HCT116 (cell line): ENCODE measurements at regions not wholly inside any gene's neighbourhood (a gene's known extent, or its start where the extent isn't known, plus 50 kb on each side); places are given as distances from the start of the nearest gene placed in this dataset.

ENCODE experiments used
- ATAC-seq: fragments of 200-7000 bp; cut with Tn5 transposase; 2 replicates; pipeline ENCODE4 v1.9.1; 2020; ENCODE audit warnings: mild to moderate bottlenecking, moderate library complexity
- BruUV-seq: library from RNA; stranded (reverse); fragments of 400-500 nt; replicated peaks from 2 replicates; lab custom pipeline; 2021; lab: Mats Ljungman, UMichigan
- CTCF ChIA-PET: fragments of 300-600 bp; sonication (Branson Sonifier 250); formaldehyde crosslinking; loops from one replicate; lab custom pipeline; 2021; ENCODE audit warnings: antibody characterized with exemption; lab: Charles Lee
- POLR2A ChIA-PET: fragments of 300-600, 350-600 bp; sonication (Branson Sonifier 250); formaldehyde crosslinking; loops from one replicate; lab custom pipeline; 2021; ENCODE audit warnings: antibody characterized with exemption; lab: Charles Lee
- RAD21 ChIA-PET, 2 experiments: fragments of 300-600 bp; sonication (Branson Sonifier 250); formaldehyde crosslinking; loops; one replicate each; lab custom pipeline; 2023; ENCODE audit warnings: low total read pairs in 2 of 2; ENCODE audit not compliant: uncharacterized antibody in 2 of 2, unreplicated experiment in 2 of 2, low non-redundant PET in 1 of 2; lab: Charles Lee
- DNase-seq: peaks from one replicate; pipeline ENCODE4 v3.0.0-alpha.2; 2010; ENCODE audit warnings: low read depth, low spot score
- H2AFZ ChIP-seq: fragments of 200-600 bp; shearing (Covaris generic), sonication (generic); 2 replicates; pipeline ENCODE4 v1.6.1; 2017; ENCODE audit warnings: low read depth, mixed run types, mixed read lengths, antibody characterized with exemption, low read length; ENCODE audit not compliant: poor library complexity, severe bottlenecking
- H3K27ac ChIP-seq: 2 replicates; pipeline ENCODE4 v1.5.1; 2012; ENCODE audit warnings: low read depth, low read length
- H3K27me3 ChIP-seq: fragments of 200-600 bp; sonication (generic); 2 replicates; pipeline ENCODE4 v1.6.1; 2016; ENCODE audit warnings: mixed run types, low read length, mixed read lengths; ENCODE audit not compliant: insufficient read depth
- H3K36me3 ChIP-seq, 2 experiments: fragments of 200-500 bp in 1 of 2; fragments of 200-600 bp in 1 of 2; sonication (Bioruptor generic) in 1 of 2; sonication (generic) in 1 of 2; 2 replicates each; pipeline versions ENCODE4 v1.5.1 to v1.6.1; 2014 to 2016; ENCODE audit warnings: low read length in 2 of 2, inconsistent platforms in 1 of 2, mixed read lengths in 1 of 2, mixed run types in 1 of 2; ENCODE audit not compliant: insufficient read depth in 2 of 2, control insufficient read depth in 1 of 2
- H3K4me1 ChIP-seq, 2 experiments: fragments of 200-600 bp in 1 of 2; sonication (generic) in 1 of 2; 2 replicates each; pipeline versions ENCODE4 v1.5.1 to v1.6.1; 2012 to 2017; ENCODE audit warnings: low read length in 2 of 2, inconsistent platforms in 1 of 2, mild to moderate bottlenecking in 1 of 2, mixed read lengths in 1 of 2, mixed run types in 1 of 2, moderate library complexity in 1 of 2; ENCODE audit not compliant: insufficient read depth in 2 of 2, control insufficient read depth in 1 of 2
- H3K4me2 ChIP-seq: fragments of 200-600 bp; sonication (generic); 2 replicates; pipeline ENCODE4 v1.6.1; 2017; ENCODE audit warnings: mixed run types, low read length, mixed read lengths
- H3K4me3 ChIP-seq, 2 experiments: fragments of 200-600 bp in 1 of 2; sonication (generic) in 1 of 2; replicated peaks in 1 of 2; 2 replicates each; pipeline ENCODE4 v1.5.1; 2011 to 2016; ENCODE audit warnings: low read length in 2 of 2, control low read depth in 1 of 2, low read depth in 1 of 2, mild to moderate bottlenecking in 1 of 2, mixed read lengths in 1 of 2, mixed run types in 1 of 2
- H3K79me2 ChIP-seq: fragments of 200-600 bp; sonication (generic); 2 replicates; pipeline ENCODE4 v1.6.1; 2017; ENCODE audit warnings: mild to moderate bottlenecking, mixed run types, low read length, moderate library complexity, mixed read lengths; ENCODE audit not compliant: insufficient read depth
- H3K9ac ChIP-seq: fragments of 200-600 bp; sonication (generic); 2 replicates; pipeline ENCODE4 v1.6.1; 2016; ENCODE audit warnings: low read length, mixed read lengths
- H3K9me2 ChIP-seq: fragments of 200-600 bp; sonication (generic), shearing (Covaris generic); 2 replicates; pipeline ENCODE4 v1.6.1; 2017; ENCODE audit warnings: mixed run types, mild to moderate bottlenecking, moderate library complexity; ENCODE audit not compliant: insufficient read depth
- H3K9me3 ChIP-seq, 2 experiments: fragments of 200-500 bp in 1 of 2; fragments of 200-600 bp in 1 of 2; sonication (Bioruptor generic) in 1 of 2; sonication (generic) in 1 of 2; 2 replicates each; pipeline ENCODE4 v1.6.1; 2014 to 2017; ENCODE audit warnings: low read length in 2 of 2, mixed read lengths in 2 of 2, inconsistent platforms in 1 of 2, low read depth in 1 of 2, mild to moderate bottlenecking in 1 of 2, mixed run types in 1 of 2, moderate library complexity in 1 of 2; ENCODE audit not compliant: control insufficient read depth in 1 of 2, insufficient read depth in 1 of 2
- H4K20me1 ChIP-seq: fragments of 200-600 bp; sonication (generic), shearing (Covaris generic); 2 replicates; pipeline ENCODE4 v1.6.1; 2017; ENCODE audit warnings: mixed run types, mild to moderate bottlenecking, moderate library complexity; ENCODE audit not compliant: insufficient read depth
- CEBPB ChIP-seq: IDR thresholded peaks from 2 replicates; pipeline ENCODE4 v1.6.1; 2012; ENCODE audit warnings: low read depth
- ELF1 ChIP-seq: IDR thresholded peaks from 2 replicates; pipeline ENCODE4 v1.6.1; 2012; ENCODE audit warnings: low read depth, borderline replicate concordance
- EZH2 ChIP-seq: fragments of 200-600 bp; sonication (generic); IDR thresholded peaks from 2 replicates; pipeline ENCODE4 v1.6.1; 2017; ENCODE audit warnings: antibody characterized with exemption, mixed run types
- EZH2phosphoT487 ChIP-seq: fragments of 200-600 bp; IDR thresholded peaks from 2 replicates; pipeline ENCODE4 v1.6.1; 2018; ENCODE audit warnings: antibody characterized with exemption, borderline replicate concordance
- FOSL1 ChIP-seq: IDR thresholded peaks from 2 replicates; pipeline ENCODE4 v1.6.1; 2012; ENCODE audit warnings: low read depth
- JUND ChIP-seq: IDR thresholded peaks from 2 replicates; pipeline ENCODE4 v1.6.1; 2012
- SIN3A ChIP-seq: IDR thresholded peaks from 2 replicates; pipeline ENCODE4 v1.6.1; 2012; ENCODE audit warnings: low read depth
- SP1 ChIP-seq: IDR thresholded peaks from 2 replicates; pipeline ENCODE4 v1.6.1; 2012; ENCODE audit warnings: low read depth
- SRF ChIP-seq: IDR thresholded peaks from 2 replicates; pipeline ENCODE4 v1.6.1; 2012; ENCODE audit warnings: low read depth
- YY1 ChIP-seq: IDR thresholded peaks from 2 replicates; pipeline ENCODE4 v1.6.1; 2011; ENCODE audit warnings: low read length, low read depth, moderate library complexity, mild to moderate bottlenecking; ENCODE audit not compliant: insufficient replicate concordance; ENCODE audit errors: extremely low read depth
- ZFX ChIP-seq: fragments of 450-650 bp; IDR thresholded peaks from 2 replicates; pipeline ENCODE4 v1.6.1; 2017
- ZNF274 ChIP-seq: fragments of 200-500 bp; sonication (Bioruptor generic); IDR thresholded peaks from 2 replicates; pipeline ENCODE4 v1.6.1; 2014; ENCODE audit warnings: mild to moderate bottlenecking, low read depth, low read length, inconsistent platforms
- intact Hi-C: fragments of 100-400 bp; cut with micrococcal nuclease; formaldehyde crosslinking; loops from 2 replicates; pipeline ENCODE4 v1.10.0; 2022
- TF ChIP-seq, protein P1 (sequence below): IDR thresholded peaks from 2 replicates; pipeline ENCODE4 v1.6.1; 2012
- TF ChIP-seq, protein P2 (sequence below): IDR thresholded peaks from 2 replicates; pipeline ENCODE4 v1.6.1; 2011; ENCODE audit warnings: mild to moderate bottlenecking, low read length, moderate library complexity; ENCODE audit not compliant: insufficient replicate concordance; ENCODE audit errors: extremely low read depth
- TF ChIP-seq, protein P3 (sequence below), 3 experiments: fragments of 200-600 bp in 1 of 3; sonication (generic) in 1 of 3; IDR thresholded peaks in 2 of 3; conservative IDR thresholded peaks in 1 of 3; 2 replicates each; pipeline ENCODE4 v1.5.1; 2012 to 2017; ENCODE audit warnings: low read depth in 2 of 3, low read length in 2 of 3, antibody characterized with exemption in 1 of 3, borderline replicate concordance in 1 of 3, control low read depth in 1 of 3, mild to moderate bottlenecking in 1 of 3, mixed read lengths in 1 of 3, mixed run types in 1 of 3, moderate library complexity in 1 of 3; ENCODE audit not compliant: insufficient read depth in 1 of 3

DNA sequence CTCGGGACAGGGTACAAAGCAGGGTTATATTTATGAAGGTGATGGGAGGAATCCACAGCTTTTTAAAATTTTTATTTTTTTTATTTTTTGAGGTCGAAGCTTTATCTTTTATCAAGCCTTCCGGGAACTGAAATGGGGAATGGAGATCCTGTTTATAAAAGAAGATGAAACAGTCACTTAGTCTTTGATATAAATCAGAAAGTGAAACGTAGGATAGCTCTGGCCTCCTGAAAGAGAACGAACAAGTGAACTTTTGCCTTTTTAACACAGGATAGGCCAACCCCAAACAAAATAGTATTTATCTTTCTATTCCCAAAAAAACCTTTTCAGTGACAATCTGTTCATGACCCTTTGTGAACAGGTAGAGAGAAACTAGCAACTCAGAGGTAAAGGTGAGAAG lies 634.0 kb upstream of the LMCD1 start:
- no TSS peak for BruUV-seq
- no peak overlapping the region for H3K4me3 ChIP-seq
- no peaks in the 10 kb centered on the region for H3K9me2 ChIP-seq
- TF ChIP-seq EZH2phosphoT487 (no peak), SRF (no peak), EZH2 (no peak), FOSL1 (no peak), ELF1 (no peak), SIN3A (no peak), JUND (no peak), YY1 (no peak), SP1 (no peak), CEBPB (no peak), ZFX (no peak), ZNF274 (no peak)
- TF ChIP-seq, protein P1, sequence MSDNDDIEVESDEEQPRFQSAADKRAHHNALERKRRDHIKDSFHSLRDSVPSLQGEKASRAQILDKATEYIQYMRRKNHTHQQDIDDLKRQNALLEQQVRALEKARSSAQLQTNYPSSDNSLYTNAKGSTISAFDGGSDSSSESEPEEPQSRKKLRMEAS: no peak
- no peaks in the 10 kb centered on the region for H4K20me1 ChIP-seq
- H3K27ac ChIP-seq: no peak overlapping the region
- no peaks in the 10 kb centered on the region for H3K27me3 ChIP-seq
- no peak overlapping the region for H3K4me2 ChIP-seq
- no peak overlapping the region for H2AFZ ChIP-seq
- DNase-seq (no peak), ATAC-seq (no peak)
- H3K36me3 ChIP-seq: no peaks in the 10 kb centered on the region
- POLR2A ChIA-PET: no interaction called here
- no peaks in the 10 kb centered on the region for H3K9me3 ChIP-seq
- H3K4me1 ChIP-seq: peaks cover under 1 to 3% of the 10 kb centered on the region in 2 experiments; a peak in 2 of 4 replicates
- H3K79me2 ChIP-seq: no peaks in the 10 kb centered on the region
- intact Hi-C loops: no loop called here
- no peak overlapping the region for H3K9ac ChIP-seq
- RAD21 ChIA-PET: no interaction called here
- CTCF ChIA-PET: no interaction called here

DNA sequence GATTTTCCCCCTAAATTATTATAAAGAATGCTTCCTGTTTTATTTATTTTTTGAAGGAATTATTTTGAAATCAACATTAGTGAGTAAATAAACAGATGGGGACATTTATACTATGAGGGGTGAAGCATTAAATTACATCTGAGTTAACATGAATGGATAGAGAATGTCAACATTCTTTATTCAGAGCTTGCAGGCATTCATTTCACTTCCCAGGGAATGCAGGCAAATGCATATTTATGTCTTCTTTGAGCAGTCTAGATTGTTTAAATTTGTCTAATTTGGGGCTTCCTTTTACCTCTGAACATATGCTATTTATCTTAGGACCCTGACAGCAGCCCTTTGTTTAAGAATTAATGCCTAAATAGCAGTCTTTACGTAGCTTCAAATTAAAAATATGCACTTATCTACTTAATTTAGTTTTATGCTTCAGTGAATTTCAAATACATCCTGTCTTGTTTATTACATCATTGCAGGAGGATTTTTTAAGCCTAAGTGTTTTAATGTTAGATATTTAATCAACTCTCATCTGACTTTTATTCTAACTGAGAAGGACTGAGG lies 630.5 kb upstream of the LMCD1 start:
- ChIA-PET RAD21 (no interaction called here), POLR2A (no interaction called here), CTCF (no interaction called here)
- Histone ChIP-seq H3K36me3 (no peaks in the 10 kb centered on the region), H3K27me3 (no peaks in the 10 kb centered on the region), H3K9me2 (no peaks in the 10 kb centered on the region), H3K4me1 (peaks cover 31 to 38% of the 10 kb centered on the region in 2 experiments), H3K4me3 (no peak overlapping the region), H3K9ac (no peak overlapping the region), H4K20me1 (no peaks in the 10 kb centered on the region), H2AFZ (no peak overlapping the region), H3K79me2 (no peaks in the 10 kb centered on the region), H3K9me3 (no peaks in the 10 kb centered on the region), H3K27ac (no peak overlapping the region), H3K4me2 (no peak overlapping the region)
- DNase-seq: no peak
- no peak for ATAC-seq
- BruUV-seq: no TSS peak
- intact Hi-C loops: no loop called here
- no peak for TF ChIP-seq SP1
- TF ChIP-seq JUND: no peak
- no peak for TF ChIP-seq ZNF274
- TF ChIP-seq ELF1: no peak
- TF ChIP-seq CEBPB: no peak
- no peak for TF ChIP-seq FOSL1
- TF ChIP-seq, protein P2, sequence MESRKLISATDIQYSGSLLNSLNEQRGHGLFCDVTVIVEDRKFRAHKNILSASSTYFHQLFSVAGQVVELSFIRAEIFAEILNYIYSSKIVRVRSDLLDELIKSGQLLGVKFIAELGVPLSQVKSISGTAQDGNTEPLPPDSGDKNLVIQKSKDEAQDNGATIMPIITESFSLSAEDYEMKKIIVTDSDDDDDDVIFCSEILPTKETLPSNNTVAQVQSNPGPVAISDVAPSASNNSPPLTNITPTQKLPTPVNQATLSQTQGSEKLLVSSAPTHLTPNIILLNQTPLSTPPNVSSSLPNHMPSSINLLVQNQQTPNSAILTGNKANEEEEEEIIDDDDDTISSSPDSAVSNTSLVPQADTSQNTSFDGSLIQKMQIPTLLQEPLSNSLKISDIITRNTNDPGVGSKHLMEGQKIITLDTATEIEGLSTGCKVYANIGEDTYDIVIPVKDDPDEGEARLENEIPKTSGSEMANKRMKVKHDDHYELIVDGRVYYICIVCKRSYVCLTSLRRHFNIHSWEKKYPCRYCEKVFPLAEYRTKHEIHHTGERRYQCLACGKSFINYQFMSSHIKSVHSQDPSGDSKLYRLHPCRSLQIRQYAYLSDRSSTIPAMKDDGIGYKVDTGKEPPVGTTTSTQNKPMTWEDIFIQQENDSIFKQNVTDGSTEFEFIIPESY: no peak
- TF ChIP-seq, protein P3, sequence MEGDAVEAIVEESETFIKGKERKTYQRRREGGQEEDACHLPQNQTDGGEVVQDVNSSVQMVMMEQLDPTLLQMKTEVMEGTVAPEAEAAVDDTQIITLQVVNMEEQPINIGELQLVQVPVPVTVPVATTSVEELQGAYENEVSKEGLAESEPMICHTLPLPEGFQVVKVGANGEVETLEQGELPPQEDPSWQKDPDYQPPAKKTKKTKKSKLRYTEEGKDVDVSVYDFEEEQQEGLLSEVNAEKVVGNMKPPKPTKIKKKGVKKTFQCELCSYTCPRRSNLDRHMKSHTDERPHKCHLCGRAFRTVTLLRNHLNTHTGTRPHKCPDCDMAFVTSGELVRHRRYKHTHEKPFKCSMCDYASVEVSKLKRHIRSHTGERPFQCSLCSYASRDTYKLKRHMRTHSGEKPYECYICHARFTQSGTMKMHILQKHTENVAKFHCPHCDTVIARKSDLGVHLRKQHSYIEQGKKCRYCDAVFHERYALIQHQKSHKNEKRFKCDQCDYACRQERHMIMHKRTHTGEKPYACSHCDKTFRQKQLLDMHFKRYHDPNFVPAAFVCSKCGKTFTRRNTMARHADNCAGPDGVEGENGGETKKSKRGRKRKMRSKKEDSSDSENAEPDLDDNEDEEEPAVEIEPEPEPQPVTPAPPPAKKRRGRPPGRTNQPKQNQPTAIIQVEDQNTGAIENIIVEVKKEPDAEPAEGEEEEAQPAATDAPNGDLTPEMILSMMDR (IDR thresholded peaks at IDR 0.05 in 2 of 3, conservative IDR thresholded peaks at IDR 0.05 in 1 of 3; ENCODE audit: borderline replicate concordance in 1 of 3, insufficient read depth in 1 of 3, low read depth in 2 of 3, low read length in 2 of 3): no peak
- TF ChIP-seq SRF: no peak
